PFSK-1 (cell line): ENCODE measurements at regions not wholly inside any gene's neighbourhood (a gene's known extent, or its start where the extent isn't known, plus 50 kb on each side); places are given as distances from the start of the nearest gene placed in this dataset.

Source experiments
- FOXP2 ChIP-seq: optimal IDR thresholded peaks from 2 replicates; pipeline ENCODE3; 2011; ENCODE audit warnings: borderline replicate concordance, control low read depth, inconsistent platforms; ENCODE audit not compliant: insufficient read depth; ENCODE audit errors: extremely low read length, extremely low read depth
- POLR2AphosphoS5 ChIP-seq: IDR thresholded peaks from 2 replicates; pipeline ENCODE4 v1.6.1; 2012; ENCODE audit warnings: low read depth, mild to moderate bottlenecking, control low read depth, low read length, moderate library complexity
- REST ChIP-seq, 2 experiments: IDR thresholded peaks; 2 replicates each; pipeline versions ENCODE4 v1.6.1 to v1.8.0; 2011 to 2012; ENCODE audit warnings: low read depth in 2 of 2, low read length in 2 of 2, control low read depth in 1 of 2, inconsistent platforms in 1 of 2, mild to moderate bottlenecking in 1 of 2, moderate library complexity in 1 of 2; ENCODE audit not compliant: insufficient read depth in 1 of 2
- SIN3A ChIP-seq: IDR thresholded peaks from 2 replicates; pipeline ENCODE4 v1.6.1; 2012; ENCODE audit warnings: mild to moderate bottlenecking, low read length, moderate library complexity, borderline replicate concordance; ENCODE audit not compliant: insufficient read depth
- TAF1 ChIP-seq: IDR thresholded peaks from 2 replicates; pipeline ENCODE4 v1.6.1; 2012; ENCODE audit warnings: low read length, control low read depth, borderline replicate concordance; ENCODE audit not compliant: insufficient read depth

GRCh38 chrX:39030636-39031035, 229.4 kb downstream of the MID1IP1 start:
- TF ChIP-seq POLR2AphosphoS5 (no peak), FOXP2 (no peak), TAF1 (no peak), SIN3A (no peak), REST (IDR thresholded peaks at IDR 0.05; ENCODE audit: insufficient read depth in 1 of 2, low read depth in 2 of 2, low read length in 2 of 2) (no peak)

- TF ChIP-seq FOXP2 (no peak), TAF1 (no peak)
Observed at GRCh38 chrX:39039890-39040289, 238.6 kb downstream of the MID1IP1 start.

GRCh38 chrX:39043838-39044550, 242.7 kb downstream of the MID1IP1 start:
- TF ChIP-seq POLR2AphosphoS5 (no peak), SIN3A (no peak), TAF1 (no peak), FOXP2 (no peak), REST (IDR thresholded peaks at IDR 0.05; ENCODE audit: insufficient read depth in 1 of 2, low read depth in 2 of 2, low read length in 2 of 2) (no peak)

- TF ChIP-seq POLR2AphosphoS5 (no peak), FOXP2 (no peak), TAF1 (no peak), REST (IDR thresholded peaks at IDR 0.05; ENCODE audit: insufficient read depth in 1 of 2, low read depth in 2 of 2, low read length in 2 of 2) (no peak), SIN3A (no peak)
Observed at GRCh38 chrX:39047174-39047573, 245.9 kb downstream of the MID1IP1 start.

GRCh38 chrX:39049975-39050374, 248.7 kb downstream of the MID1IP1 start:
- TF ChIP-seq TAF1 (no peak), SIN3A (no peak), FOXP2 (no peak), REST (IDR thresholded peaks at IDR 0.05; ENCODE audit: insufficient read depth in 1 of 2, low read depth in 2 of 2, low read length in 2 of 2) (no peak), POLR2AphosphoS5 (no peak)

GRCh38 chrX:39050427-39050826, 249.2 kb downstream of the MID1IP1 start:
- TF ChIP-seq TAF1 (no peak), FOXP2 (no peak), POLR2AphosphoS5 (no peak), SIN3A (no peak), REST (IDR thresholded peaks at IDR 0.05; ENCODE audit: insufficient read depth in 1 of 2, low read depth in 2 of 2, low read length in 2 of 2) (no peak)
